B cell (primary cell): ENCODE measurements at regions not wholly inside any gene's neighbourhood (a gene's known extent, or its start where the extent isn't known, plus 50 kb on each side); places are given as distances from the start of the nearest gene placed in this dataset.

Experiments
- ATAC-seq: fragments of 200-7000 bp; cut with Tn5 transposase; one replicate; pipeline ENCODE4 v1.10.0; 2021; ENCODE audit warnings: low read depth, mild to moderate bottlenecking, moderate number of reproducible peaks, moderate library complexity
- CTCF ChIA-PET: fragments of 350-600 bp; sonication (Branson Sonifier 250); formaldehyde crosslinking; loops from one replicate; lab custom pipeline; 2021; ENCODE audit warnings: antibody characterized with exemption, inconsistent platforms; lab: Charles Lee
- POLR2A ChIA-PET: fragments of 350-600 bp; sonication (Branson Sonifier 250); formaldehyde crosslinking; loops from one replicate; lab custom pipeline; 2021; ENCODE audit warnings: antibody characterized with exemption; lab: Charles Lee
- DNase-seq: peaks from one replicate; pipeline ENCODE4 v3.0.0; 2013
- H2AFZ ChIP-seq: 2 replicates; pipeline ENCODE4 v1.6.1; 2012; ENCODE audit warnings: mild to moderate bottlenecking, low read depth, low read length; ENCODE audit not compliant: insufficient read depth, poor library complexity, severe bottlenecking
- H3K27ac ChIP-seq, 2 donors: 1 replicate in 1 of 2; 2 replicates in 1 of 2; pipeline ENCODE4 v1.5.1; 2012 to 2013; ENCODE audit warnings: low read length in 2 of 2, mild to moderate bottlenecking in 2 of 2, moderate library complexity in 1 of 2
- H3K27me3 ChIP-seq, 4 experiments: fragments of 200-600 bp in 1 of 4; sonication (generic) in 1 of 4; replicated peaks in 1 of 4; 1 replicate in 2 of 4; 2 replicates in 2 of 4; pipeline versions ENCODE4 v1.6.1 to v1.7.0; 2013 to 2016; ENCODE audit warnings: low read length in 3 of 4, mild to moderate bottlenecking in 2 of 4, mixed read lengths in 1 of 4, moderate library complexity in 1 of 4; ENCODE audit not compliant: insufficient read depth in 4 of 4, control insufficient read depth in 3 of 4; ENCODE audit errors: control extremely low read depth in 1 of 4
- H3K36me3 ChIP-seq, 2 experiments: replicated peaks in 1 of 2; 1 replicate in 1 of 2; 2 replicates in 1 of 2; pipeline versions ENCODE4 v1.6.1 to v1.7.1; 2013; ENCODE audit warnings: low read length in 1 of 2; ENCODE audit not compliant: insufficient read depth in 2 of 2, control insufficient read depth in 1 of 2; ENCODE audit errors: control extremely low read depth in 1 of 2, extremely low read depth in 1 of 2
- H3K4me1 ChIP-seq, 2 donors: fragments of 200-600 bp in 1 of 2; sonication (generic) in 1 of 2; 1 replicate in 1 of 2; 2 replicates in 1 of 2; pipeline versions ENCODE4 v1.5.1 to v1.6.1; 2013 to 2017; ENCODE audit warnings: low read length in 2 of 2; ENCODE audit not compliant: control insufficient read depth in 2 of 2, insufficient read depth in 2 of 2
- H3K4me2 ChIP-seq: replicated peaks from 2 replicates; pipeline ENCODE3; 2012; ENCODE audit warnings: mild to moderate bottlenecking, low read depth, low read length; ENCODE audit not compliant: poor library complexity, severe bottlenecking
- H3K4me3 ChIP-seq, 5 experiments: fragments of 200-600 bp in 1 of 5; sonication (generic) in 1 of 5; 1 replicate in 3 of 5; 2 replicates in 2 of 5; pipeline versions ENCODE4 v1.5.1 to v1.7.0; 2011 to 2016; ENCODE audit warnings: low read length in 4 of 5, mild to moderate bottlenecking in 4 of 5, low read depth in 2 of 5, control low read depth in 1 of 5, moderate library complexity in 1 of 5; ENCODE audit not compliant: insufficient read depth in 1 of 5; ENCODE audit errors: control extremely low read depth in 1 of 5, extremely low read depth in 1 of 5
- H3K79me2 ChIP-seq: fragments of 200-600 bp; sonication (generic); one replicate; pipeline ENCODE4 v1.6.0; 2016; ENCODE audit warnings: low read length; ENCODE audit not compliant: control insufficient read depth, insufficient read depth
- H3K9ac ChIP-seq: fragments of 200-600 bp; sonication (generic); 2 replicates; pipeline ENCODE4 v1.6.1; 2017; ENCODE audit warnings: mild to moderate bottlenecking, low read length, moderate library complexity
- H3K9me3 ChIP-seq, 3 donors: one replicate each; pipeline versions ENCODE4 v1.6.1 to v1.7.1; 2013; ENCODE audit warnings: low read length in 2 of 3; ENCODE audit not compliant: control insufficient read depth in 2 of 3, insufficient read depth in 1 of 3; ENCODE audit errors: control extremely low read depth in 1 of 3
- H4K20me1 ChIP-seq: 2 replicates; pipeline ENCODE4 v1.6.0; 2012; ENCODE audit warnings: mild to moderate bottlenecking, low read length; ENCODE audit not compliant: insufficient read depth, control insufficient read depth, poor library complexity, severe bottlenecking
- H3K27ac Mint-ChIP-seq: one replicate; pipeline ENCODE4 v1.8.0; 2021; ENCODE audit warnings: mixed read lengths
- H3K27me3 Mint-ChIP-seq: one replicate; pipeline ENCODE4 v1.8.0; 2021; ENCODE audit warnings: mixed read lengths
- H3K4me1 Mint-ChIP-seq: one replicate; pipeline ENCODE4 v1.8.0; 2021; ENCODE audit warnings: mixed read lengths
- H3K4me3 Mint-ChIP-seq: one replicate; pipeline ENCODE4 v1.8.0; 2021; ENCODE audit warnings: mixed read lengths
- H3K9me3 Mint-ChIP-seq: one replicate; pipeline ENCODE4 v1.8.0; 2022; ENCODE audit warnings: mixed read lengths; ENCODE audit not compliant: insufficient read depth
- CTCF ChIP-seq: fragments of 200-600 bp; IDR thresholded peaks from one replicate; pipeline ENCODE4 v1.8.0; 2022; ENCODE audit warnings: antibody characterized with exemption, mild to moderate bottlenecking
- EZH2 ChIP-seq: IDR thresholded peaks from 2 replicates; pipeline ENCODE4 v1.6.1; 2012; ENCODE audit warnings: borderline replicate concordance, low read depth, mild to moderate bottlenecking, moderate library complexity, low read length; ENCODE audit not compliant: insufficient read depth, poor library complexity, severe bottlenecking
- WGBS: methylation state at CpG from one replicate; pipeline ENCODE4 v1.1.5; 2013; ENCODE audit warnings: missing lambda C conversion rate; ENCODE audit not compliant: insufficient coverage; 5-methylcytosine and 5-hydroxymethylcytosine counted together
- intact Hi-C: fragments of 100-400 bp; cut with micrococcal nuclease; formaldehyde crosslinking; loops from one replicate; pipeline ENCODE4 v1.10.0; 2022

- WGBS: 60% methylated on average over 1 of the region's 1 CpG
- no peaks in the 10 kb centered on the region for H3K4me1 Mint-ChIP-seq
- no peak overlapping the region for H2AFZ ChIP-seq
- no peak overlapping the region for H3K4me3 ChIP-seq
- no peak overlapping the region for H3K4me3 Mint-ChIP-seq
- H3K79me2 ChIP-seq: no peaks in the 10 kb centered on the region
- TF ChIP-seq EZH2 (no peak), CTCF (no peak)
- no peaks in the 10 kb centered on the region for H3K4me1 ChIP-seq
- H3K27me3 Mint-ChIP-seq: no peaks in the 10 kb centered on the region
- no peak overlapping the region for H3K27ac Mint-ChIP-seq
- H3K27ac ChIP-seq: no peak overlapping the region
- no peak overlapping the region for H3K4me2 ChIP-seq
- DNase-seq (no peak), ATAC-seq (no peak)
- H4K20me1 ChIP-seq: no peaks in the 10 kb centered on the region
- H3K9ac ChIP-seq: no peak overlapping the region
- no peaks in the 10 kb centered on the region for H3K9me3 ChIP-seq
- no peaks in the 10 kb centered on the region for H3K9me3 Mint-ChIP-seq
- no peaks in the 10 kb centered on the region for H3K27me3 ChIP-seq
- CTCF ChIA-PET: no interaction called here
- intact Hi-C loops: no loop called here
- POLR2A ChIA-PET: no interaction called here
- no peaks in the 10 kb centered on the region for H3K36me3 ChIP-seq
Observed at GRCh38 chr4:42225286-42225685, 72.8 kb upstream of the BEND4 start.

- no peak for TF ChIP-seq EZH2
- no peaks in the 10 kb centered on the region for H3K9me3 Mint-ChIP-seq
- DNase-seq (no peak), ATAC-seq (no peak)
- Histone ChIP-seq H3K79me2 (no peaks in the 10 kb centered on the region), H3K9me3 (no peaks in the 10 kb centered on the region), H3K9ac (no peak overlapping the region), H3K36me3 (no peaks in the 10 kb centered on the region), H3K27me3 (no peaks in the 10 kb centered on the region), H3K27ac (no peak overlapping the region), H3K4me1 (no peaks in the 10 kb centered on the region), H3K4me2 (no peak overlapping the region), H2AFZ (no peak overlapping the region), H4K20me1 (no peaks in the 10 kb centered on the region), H3K4me3 (no peak overlapping the region)
- POLR2A ChIA-PET: no interaction called here
- CTCF ChIA-PET: no interaction called here
- H3K27me3 Mint-ChIP-seq: no peaks in the 10 kb centered on the region
- no peaks in the 10 kb centered on the region for H3K4me1 Mint-ChIP-seq
- no peak overlapping the region for H3K27ac Mint-ChIP-seq
- WGBS: 93% methylated on average over 2 of the region's 4 CpGs
- no peak overlapping the region for H3K4me3 Mint-ChIP-seq
- intact Hi-C loops: no loop called here
Observed at GRCh38 chr4:42234817-42235216, 82.4 kb upstream of the BEND4 start.
